ENCODE measurements at regions not wholly inside any gene's neighbourhood (a gene's known extent, or its start where the extent isn't known, plus 50 kb on each side); places are given as distances from the start of the nearest gene placed in this dataset.

GRCh38 chr3:101999177-101999779 lies 150.0 kb downstream of the NFKBIZ start:
- ChIA-PET CTCF (interaction anchor here (1.1 to 3.6 kb wide), 5 partner anchors 38 to 230 kb away, joined by 3 to 38 read pairs (median 4); no protein-coding TSS in a partner anchor), POLR2A (interaction anchor here (0.6 kb wide), 1 partner anchor 48 kb away, joined by 3 read pairs; no protein-coding TSS in a partner anchor), RAD21 (ENCODE audit: unreplicated experiment) (interaction anchor here (1.1 to 7.5 kb wide), 9 partner anchors 18 to 537 kb away, joined by 3 to 49 read pairs (median 5); no protein-coding TSS in a partner anchor), SMC1A (ENCODE audit: uncharacterized antibody, unreplicated experiment) (interaction anchor here (0.6 to 6.1 kb wide), 22 partner anchors 9 to 229 kb away, joined by 3 to 56 read pairs (median 5); no protein-coding TSS in a partner anchor)
- Histone ChIP-seq H3K9me3 (replicated peaks; ENCODE audit: control insufficient read depth, insufficient read depth, low read length) (no peaks in the 10 kb centered on the region; the same call in 2 of the 3 replicates), H3K27me3 (replicated peaks in 1 of 2; ENCODE audit: control insufficient read depth in 2 of 2, insufficient read depth in 2 of 2, low read length in 1 of 2) (no peaks in the 10 kb centered on the region), H3K4me3 (no peak overlapping the region), H4K20me1 (ENCODE audit: control insufficient read depth, insufficient read depth) (no peaks in the 10 kb centered on the region), H3K4me2 (ENCODE audit: control insufficient read depth, insufficient read depth) (no peak overlapping the region), H3K4me1 (ENCODE audit: control insufficient read depth, insufficient read depth, low read length) (peaks cover 29% of the 10 kb centered on the region), H3K27ac (ENCODE audit: control insufficient read depth, insufficient read depth) (no peak overlapping the region), H3K79me2 (ENCODE audit: control insufficient read depth, insufficient read depth, low read length) (no peaks in the 10 kb centered on the region), H2AFZ (ENCODE audit: control insufficient read depth, low read depth, low read length) (no peak overlapping the region), H3K36me3 (ENCODE audit: control insufficient read depth in 2 of 2, insufficient read depth in 2 of 2, low read length in 1 of 2) (no peaks in the 10 kb centered on the region), H3K9ac (ENCODE audit: control insufficient read depth, insufficient read depth, low read length) (no peak overlapping the region)
- DNase-seq (ENCODE audit: low read depth, low spot score) (no peak), ATAC-seq (peak; percentile 64), FAIRE-seq (no peak)
- in situ Hi-C loops (cut with MboI) (no loop called here), intact Hi-C loops (cut with micrococcal nuclease; ENCODE audit: unreplicated experiment) (no loop called here)
- 67% methylated on average over 3 of the region's 3 CpGs for WGBS (ENCODE audit: insufficient coverage, insufficient replicate concordance, low lambda C conversion rate, missing lambda C conversion rate)
- no TSS peak for BruUV-seq (replicated peaks)
- no peak for TF ChIP-seq RBBP5 (conservative IDR thresholded peaks at IDR 0.05)
- no peak for TF ChIP-seq RAD51 (IDR thresholded peaks at IDR 0.05)
- TF ChIP-seq ZNF24 (IDR thresholded peaks at IDR 0.05): peak; percentile 90
- TF ChIP-seq MTA2 (IDR thresholded peaks at IDR 0.05; ENCODE audit: low read depth): peak; percentile 60; the same call in 1 of the 2 replicates
- no peak for TF ChIP-seq RELB (IDR thresholded peaks at IDR 0.05; ENCODE audit: low read depth)
- TF ChIP-seq NFIC (IDR thresholded peaks at IDR 0.05; ENCODE audit: low read depth, low read length): no peak
- TF ChIP-seq PAX5 (IDR thresholded peaks at IDR 0.05; ENCODE audit: borderline replicate concordance, low read depth, low read length): peak; percentile 38; the same call in 1 of the 2 replicates
- 0 out of 2 replicates have a peak, but pooled peaks have one; percentile 11 for TF ChIP-seq RFX5 (IDR thresholded peaks at IDR 0.05; ENCODE audit: low read depth, low read length)
- TF ChIP-seq GATAD2B (conservative IDR thresholded peaks at IDR 0.05; ENCODE audit: low read depth): no peak
- peak; percentile 48 for TF ChIP-seq ZNF592 (IDR thresholded peaks at IDR 0.05)
- peak in 1 of 2 experiments; percentile 56; a peak in 2 of 4 replicates for TF ChIP-seq IKZF2 (IDR thresholded peaks at IDR 0.05)
- no peak for TF ChIP-seq ZZZ3 (IDR thresholded peaks at IDR 0.05; ENCODE audit: control insufficient read depth, insufficient read length, low read depth)
- peak; percentile 70; the same call in 1 of the 2 replicates for TF ChIP-seq ZNF687 (IDR thresholded peaks at IDR 0.05)
